ENCODE measurements at regions not wholly inside any gene's neighbourhood (a gene's known extent, or its start where the extent isn't known, plus 50 kb on each side); places are given as distances from the start of the nearest gene placed in this dataset.
A peak's percentile ranks its signal among the peaks of the same experiment; 100 is the strongest.

DNA sequence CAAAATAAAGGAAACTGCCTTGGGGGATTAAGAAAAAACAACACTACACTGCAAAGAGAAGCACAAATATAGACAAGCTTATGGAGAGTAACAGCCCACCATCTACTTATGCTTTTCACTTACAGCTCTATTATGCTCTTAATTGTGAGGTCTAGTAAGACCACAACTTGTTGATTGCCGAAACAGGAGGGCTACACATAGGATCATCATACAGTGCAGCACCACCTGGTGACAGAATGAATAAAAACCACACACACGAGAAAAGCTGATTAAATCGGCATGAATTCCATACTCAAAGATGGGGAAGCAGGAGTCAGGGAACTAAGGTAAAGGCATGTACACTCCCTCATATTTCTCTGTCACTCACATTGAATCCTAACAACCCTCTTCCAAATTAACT is 259.2 kb downstream of the IKZF2 start (continued):
- TF ChIP-seq, protein P1, sequence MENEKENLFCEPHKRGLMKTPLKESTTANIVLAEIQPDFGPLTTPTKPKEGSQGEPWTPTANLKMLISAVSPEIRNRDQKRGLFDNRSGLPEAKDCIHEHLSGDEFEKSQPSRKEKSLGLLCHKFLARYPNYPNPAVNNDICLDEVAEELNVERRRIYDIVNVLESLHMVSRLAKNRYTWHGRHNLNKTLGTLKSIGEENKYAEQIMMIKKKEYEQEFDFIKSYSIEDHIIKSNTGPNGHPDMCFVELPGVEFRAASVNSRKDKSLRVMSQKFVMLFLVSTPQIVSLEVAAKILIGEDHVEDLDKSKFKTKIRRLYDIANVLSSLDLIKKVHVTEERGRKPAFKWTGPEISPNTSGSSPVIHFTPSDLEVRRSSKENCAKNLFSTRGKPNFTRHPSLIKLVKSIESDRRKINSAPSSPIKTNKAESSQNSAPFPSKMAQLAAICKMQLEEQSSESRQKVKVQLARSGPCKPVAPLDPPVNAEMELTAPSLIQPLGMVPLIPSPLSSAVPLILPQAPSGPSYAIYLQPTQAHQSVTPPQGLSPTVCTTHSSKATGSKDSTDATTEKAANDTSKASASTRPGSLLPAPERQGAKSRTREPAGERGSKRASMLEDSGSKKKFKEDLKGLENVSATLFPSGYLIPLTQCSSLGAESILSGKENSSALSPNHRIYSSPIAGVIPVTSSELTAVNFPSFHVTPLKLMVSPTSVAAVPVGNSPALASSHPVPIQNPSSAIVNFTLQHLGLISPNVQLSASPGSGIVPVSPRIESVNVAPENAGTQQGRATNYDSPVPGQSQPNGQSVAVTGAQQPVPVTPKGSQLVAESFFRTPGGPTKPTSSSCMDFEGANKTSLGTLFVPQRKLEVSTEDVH (IDR thresholded peaks at IDR 0.05; ENCODE audit: low read depth, partially characterized antibody), result no peak
- no peak for TF ChIP-seq KDM1A (IDR thresholded peaks at IDR 0.05; ENCODE audit: borderline replicate concordance)
- TF ChIP-seq KLF5 (IDR thresholded peaks at IDR 0.05; ENCODE audit: partially characterized antibody), result no peak
- no peak for TF ChIP-seq ZNF274 (IDR thresholded peaks at IDR 0.05; ENCODE audit: insufficient read depth, insufficient read length)
- no peak for TF ChIP-seq EED (IDR thresholded peaks at IDR 0.05; ENCODE audit: low read depth)
- TF ChIP-seq CHD2 (IDR thresholded peaks at IDR 0.05; ENCODE audit: borderline replicate concordance, low read depth, low read length), result no peak
- TF ChIP-seq POU2F2 (IDR thresholded peaks at IDR 0.05; ENCODE audit: borderline replicate concordance, low read depth, low read length), result no peak
- TF ChIP-seq, protein P2, sequence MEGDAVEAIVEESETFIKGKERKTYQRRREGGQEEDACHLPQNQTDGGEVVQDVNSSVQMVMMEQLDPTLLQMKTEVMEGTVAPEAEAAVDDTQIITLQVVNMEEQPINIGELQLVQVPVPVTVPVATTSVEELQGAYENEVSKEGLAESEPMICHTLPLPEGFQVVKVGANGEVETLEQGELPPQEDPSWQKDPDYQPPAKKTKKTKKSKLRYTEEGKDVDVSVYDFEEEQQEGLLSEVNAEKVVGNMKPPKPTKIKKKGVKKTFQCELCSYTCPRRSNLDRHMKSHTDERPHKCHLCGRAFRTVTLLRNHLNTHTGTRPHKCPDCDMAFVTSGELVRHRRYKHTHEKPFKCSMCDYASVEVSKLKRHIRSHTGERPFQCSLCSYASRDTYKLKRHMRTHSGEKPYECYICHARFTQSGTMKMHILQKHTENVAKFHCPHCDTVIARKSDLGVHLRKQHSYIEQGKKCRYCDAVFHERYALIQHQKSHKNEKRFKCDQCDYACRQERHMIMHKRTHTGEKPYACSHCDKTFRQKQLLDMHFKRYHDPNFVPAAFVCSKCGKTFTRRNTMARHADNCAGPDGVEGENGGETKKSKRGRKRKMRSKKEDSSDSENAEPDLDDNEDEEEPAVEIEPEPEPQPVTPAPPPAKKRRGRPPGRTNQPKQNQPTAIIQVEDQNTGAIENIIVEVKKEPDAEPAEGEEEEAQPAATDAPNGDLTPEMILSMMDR (IDR thresholded peaks at IDR 0.05 in 2 of 3, conservative IDR thresholded peaks at IDR 0.05 in 1 of 3; ENCODE audit: control insufficient read depth in 2 of 3, extremely low read depth in 1 of 3, insufficient read depth in 1 of 3, low read depth in 3 of 3, low read length in 3 of 3), result peak in 2 of 3 experiments; percentile 6 to 34; a peak in 2 of 6 replicates
- TF ChIP-seq SREBF2 (IDR thresholded peaks at IDR 0.05; ENCODE audit: low read length), result no peak
- TF ChIP-seq SMC3 (IDR thresholded peaks at IDR 0.05; ENCODE audit: borderline replicate concordance, low read length), result peak; percentile 31; the same call in 1 of the 2 replicates
- no peak for TF ChIP-seq IRF4 (IDR thresholded peaks at IDR 0.05; ENCODE audit: low read depth, low read length)
- no peak for TF ChIP-seq CREM (IDR thresholded peaks at IDR 0.05; ENCODE audit: low read depth)
- TF ChIP-seq EGR1 (IDR thresholded peaks at IDR 0.05; ENCODE audit: borderline replicate concordance in 1 of 2, low read depth in 2 of 2, low read length in 2 of 2), result no peak
- TF ChIP-seq SREBF1 (IDR thresholded peaks at IDR 0.05; ENCODE audit: low read length), result no peak
- no peak for TF ChIP-seq JUNB (IDR thresholded peaks at IDR 0.05)

Data from GM12878 (cell line).